Gastroesophageal sphincter (tissue), 4 donors: ENCODE measurements at regions not wholly inside any gene's neighbourhood (a gene's known extent, or its start where the extent isn't known, plus 50 kb on each side); places are given as distances from the start of the nearest gene placed in this dataset.

Source experiments
- ATAC-seq: fragments of 150-250 bp; one replicate; pipeline ENCODE4 v1.9.1; 2016; ENCODE audit warnings: mild to moderate bottlenecking, moderate library complexity
- H3K27ac ChIP-seq, 4 donors: fragments of 200-600 bp; sonication (generic) in 3 of 4; 1 replicate in 3 of 4; 2 replicates in 1 of 4; pipeline ENCODE4 v1.5.1; 2016 to 2019
- H3K27me3 ChIP-seq: fragments of 200-600 bp; sonication (generic); one replicate; pipeline ENCODE4 v1.5.1; 2019
- H3K36me3 ChIP-seq, 2 donors: fragments of 200-600 bp; sonication (generic); one replicate each; pipeline ENCODE4 v1.5.1; 2019; ENCODE audit warnings: control low read depth in 1 of 2
- H3K4me1 ChIP-seq, 3 donors: fragments of 200-600 bp; sonication (generic); 1 replicate in 2 of 3; 2 replicates in 1 of 3; pipeline ENCODE4 v1.5.1; 2016 to 2019; ENCODE audit warnings: control low read depth in 2 of 3
- H3K4me3 ChIP-seq, 2 donors: fragments of 200-600 bp; sonication (generic); one replicate each; pipeline ENCODE4 v1.5.1; 2019; ENCODE audit warnings: mild to moderate bottlenecking in 1 of 2, moderate library complexity in 1 of 2
- H3K9me3 ChIP-seq, 3 donors: fragments of 200-600 bp; sonication (generic); one replicate each; pipeline ENCODE4 v1.5.1; 2017 to 2019; ENCODE audit warnings: control low read depth in 2 of 3
- CTCF ChIP-seq, 4 experiments: fragments of 200-600 bp in 2 of 4; fragments of 450-650 bp in 2 of 4; sonication (generic) in 1 of 4; IDR thresholded peaks; one replicate each; pipeline ENCODE4 v1.5.1; 2017 to 2019; ENCODE audit warnings: antibody characterized with exemption in 4 of 4, mild to moderate bottlenecking in 2 of 4, moderate library complexity in 2 of 4
- EP300 ChIP-seq: sonication (generic); formaldehyde crosslinking; IDR thresholded peaks from one replicate; pipeline ENCODE4 v1.6.1; 2017; ENCODE audit warnings: antibody characterized with exemption, mild to moderate bottlenecking
- POLR2A ChIP-seq, 2 donors: fragments of 450-650 bp; IDR thresholded peaks; one replicate each; pipeline ENCODE4 v1.6.1; 2017; ENCODE audit warnings: antibody characterized with exemption in 2 of 2, mild to moderate bottlenecking in 2 of 2, moderate library complexity in 1 of 2
- POLR2AphosphoS5 ChIP-seq: sonication (generic); formaldehyde crosslinking; IDR thresholded peaks from one replicate; pipeline ENCODE4 v1.6.1; 2017; ENCODE audit warnings: antibody characterized with exemption
- WGBS, 2 donors: methylation state at CpG; one replicate each; pipeline ENCODE4 v1.1.5; 2018; ENCODE audit warnings: low coverage in 1 of 2; 5-methylcytosine and 5-hydroxymethylcytosine counted together

- peak overlapping the region in 2 of 4 donors; percentile 35 to 48 for H3K27ac ChIP-seq
- ATAC-seq, result no peak
- H3K36me3 ChIP-seq, result peaks cover 0 to 52% of the 10 kb centered on the region in 2 donors
- TF ChIP-seq EP300 (no peak), POLR2AphosphoS5 (no peak), POLR2A (IDR thresholded peaks at IDR 0.05) (no peak), CTCF (IDR thresholded peaks at IDR 0.05) (no peak)
- H3K4me1 ChIP-seq, result peaks cover 0 to 40% (median 7%) of the 10 kb centered on the region in 3 donors
- no peaks in the 10 kb centered on the region for H3K9me3 ChIP-seq
- no peak overlapping the region for H3K4me3 ChIP-seq
- H3K27me3 ChIP-seq, result no peaks in the 10 kb centered on the region
Measured at GRCh38 chr4:20616313-20616712, 83.9 kb upstream of the PACRGL start.

GRCh38 chr4:20616848-20617247 lies 83.4 kb upstream of the PACRGL start:
- 65% methylated on average over 2 of the region's 8 CpGs; no CpG with 5 or more reads in 1 of the 2 donors for WGBS, 2 donors
- H3K27ac ChIP-seq, result peak overlapping the region in 3 of 4 donors; percentile 3 to 48 (median 35)
- no peak for ATAC-seq

GRCh38 chr4:20617678-20618396 lies 82.4 kb upstream of the PACRGL start:
- peak overlapping the region in 3 of 4 donors; percentile 23 to 48 (median 35) for H3K27ac ChIP-seq

More at GRCh38 chr4:20616848-20617247, 83.4 kb upstream of the PACRGL start:
- Histone ChIP-seq H3K4me1 (peaks cover 0 to 40% (median 7%) of the 10 kb centered on the region in 3 donors), H3K9me3 (no peaks in the 10 kb centered on the region), H3K36me3 (peaks cover 0 to 47% of the 10 kb centered on the region in 2 donors), H3K27me3 (no peaks in the 10 kb centered on the region), H3K4me3 (no peak overlapping the region)
- TF ChIP-seq EP300 (no peak), CTCF (IDR thresholded peaks at IDR 0.05) (no peak), POLR2AphosphoS5 (no peak), POLR2A (IDR thresholded peaks at IDR 0.05) (no peak)

GRCh38 chr4:20618731-20619130 lies 81.5 kb upstream of the PACRGL start:
- ATAC-seq, result no peak
- Histone ChIP-seq H3K27ac (no peak overlapping the region), H3K36me3 (peaks cover 0 to 30% of the 10 kb centered on the region in 2 donors), H3K4me1 (peaks cover 0 to 40% (median 7%) of the 10 kb centered on the region in 3 donors), H3K4me3 (no peak overlapping the region), H3K27me3 (no peaks in the 10 kb centered on the region), H3K9me3 (no peaks in the 10 kb centered on the region)
- TF ChIP-seq CTCF (IDR thresholded peaks at IDR 0.05) (no peak), POLR2A (IDR thresholded peaks at IDR 0.05) (no peak), POLR2AphosphoS5 (no peak), EP300 (no peak)
- WGBS, 2 donors, result 42 to 64% methylated on average over 10 to 11 of the region's 12 CpGs

More at GRCh38 chr4:20617678-20618396, 82.4 kb upstream of the PACRGL start:
- H3K4me3 ChIP-seq, result no peak overlapping the region
- H3K27me3 ChIP-seq, result no peaks in the 10 kb centered on the region
- H3K9me3 ChIP-seq, result no peaks in the 10 kb centered on the region
- H3K4me1 ChIP-seq, result peaks cover 0 to 40% (median 7%) of the 10 kb centered on the region in 3 donors
- H3K36me3 ChIP-seq, result peaks cover 0 to 39% of the 10 kb centered on the region in 2 donors
- TF ChIP-seq POLR2A (IDR thresholded peaks at IDR 0.05), result no peak
- TF ChIP-seq CTCF (IDR thresholded peaks at IDR 0.05), result no peak
- 22 to 24% methylated on average over 8 to 9 of the region's 10 CpGs for WGBS, 2 donors
- ATAC-seq, result peak; percentile 63

- 17 to 38% methylated on average over 1 of the region's 1 CpG for WGBS, 2 donors
- no peak for TF ChIP-seq POLR2A (IDR thresholded peaks at IDR 0.05)
- TF ChIP-seq POLR2AphosphoS5, result no peak
- no peak for TF ChIP-seq EP300
- no peak for ATAC-seq
- H3K4me3 ChIP-seq, result no peak overlapping the region
- H3K27me3 ChIP-seq, result no peaks in the 10 kb centered on the region
- no peaks in the 10 kb centered on the region for H3K9me3 ChIP-seq
- peaks cover 0 to 27% (median 7%) of the 10 kb centered on the region in 3 donors for H3K4me1 ChIP-seq
- H3K36me3 ChIP-seq, result peaks cover 0 to 26% of the 10 kb centered on the region in 2 donors
- no peak overlapping the region for H3K27ac ChIP-seq
Measured at GRCh38 chr4:20621476-20621875, 78.8 kb upstream of the PACRGL start.
